ENCODE measurements at regions not wholly inside any gene's neighbourhood (a gene's known extent, or its start where the extent isn't known, plus 50 kb on each side); places are given as distances from the start of the nearest gene placed in this dataset.
"Not testable (repeated sequence)": the region's sequence is repeated elsewhere in the genome, so short reads cannot be mapped to it uniquely, and the experiment has no call there.

DNA sequence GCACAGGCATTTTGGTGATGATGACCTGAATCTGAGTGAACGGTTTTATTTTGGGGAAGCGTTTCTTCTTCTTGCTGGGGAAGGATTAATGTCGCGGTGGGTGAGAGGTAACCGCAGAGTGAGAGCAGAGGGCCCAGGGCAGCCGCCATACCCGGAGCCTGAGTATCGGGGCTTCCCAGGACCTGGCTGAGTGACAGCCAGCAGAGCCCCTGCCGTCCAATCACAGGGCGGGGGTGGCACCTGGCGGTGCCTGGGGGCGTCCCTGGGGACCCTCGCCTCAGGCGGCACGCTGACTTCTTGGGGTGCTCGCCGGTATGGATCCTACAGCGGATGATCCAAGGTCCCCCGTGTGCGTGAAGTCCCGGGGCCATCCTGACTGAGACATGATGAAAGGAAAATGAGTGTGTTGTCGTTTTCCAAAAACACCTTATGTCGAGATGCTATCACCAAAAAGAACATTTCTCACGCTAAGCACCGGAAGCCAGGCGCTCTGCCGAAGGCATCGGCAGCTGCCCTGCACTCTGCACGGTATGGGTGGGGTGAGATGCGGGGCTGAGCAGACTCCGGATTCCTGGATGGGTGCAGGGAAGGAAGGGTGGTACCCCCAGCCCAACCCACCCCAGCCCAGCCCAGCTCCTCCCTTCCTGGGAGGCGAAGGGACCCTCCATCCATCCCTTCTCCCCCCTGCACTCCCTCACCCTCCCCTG is 227.9 kb upstream of the SHH start:
- H3K27ac Mint-ChIP-seq (ENCODE audit: unreplicated experiment), result no peak overlapping the region
- peaks cover 13% of the 10 kb centered on the region for H3K27me3 Mint-ChIP-seq (ENCODE audit: unreplicated experiment)
- H3K36me3 Mint-ChIP-seq (ENCODE audit: insufficient read depth, unreplicated experiment), result no peaks in the 10 kb centered on the region
- BruUV-seq (replicated peaks), result no TSS peak
- H3K9me3 Mint-ChIP-seq (ENCODE audit: low read depth, unreplicated experiment), result no peaks in the 10 kb centered on the region
- no peaks in the 10 kb centered on the region for H3K4me1 Mint-ChIP-seq (ENCODE audit: low read depth, unreplicated experiment)
- TF ChIP-seq, protein P1, sequence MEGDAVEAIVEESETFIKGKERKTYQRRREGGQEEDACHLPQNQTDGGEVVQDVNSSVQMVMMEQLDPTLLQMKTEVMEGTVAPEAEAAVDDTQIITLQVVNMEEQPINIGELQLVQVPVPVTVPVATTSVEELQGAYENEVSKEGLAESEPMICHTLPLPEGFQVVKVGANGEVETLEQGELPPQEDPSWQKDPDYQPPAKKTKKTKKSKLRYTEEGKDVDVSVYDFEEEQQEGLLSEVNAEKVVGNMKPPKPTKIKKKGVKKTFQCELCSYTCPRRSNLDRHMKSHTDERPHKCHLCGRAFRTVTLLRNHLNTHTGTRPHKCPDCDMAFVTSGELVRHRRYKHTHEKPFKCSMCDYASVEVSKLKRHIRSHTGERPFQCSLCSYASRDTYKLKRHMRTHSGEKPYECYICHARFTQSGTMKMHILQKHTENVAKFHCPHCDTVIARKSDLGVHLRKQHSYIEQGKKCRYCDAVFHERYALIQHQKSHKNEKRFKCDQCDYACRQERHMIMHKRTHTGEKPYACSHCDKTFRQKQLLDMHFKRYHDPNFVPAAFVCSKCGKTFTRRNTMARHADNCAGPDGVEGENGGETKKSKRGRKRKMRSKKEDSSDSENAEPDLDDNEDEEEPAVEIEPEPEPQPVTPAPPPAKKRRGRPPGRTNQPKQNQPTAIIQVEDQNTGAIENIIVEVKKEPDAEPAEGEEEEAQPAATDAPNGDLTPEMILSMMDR (IDR thresholded peaks at IDR 0.05; ENCODE audit: unreplicated experiment), result no peak
- intact Hi-C loops (cut with micrococcal nuclease; ENCODE audit: unreplicated experiment), result no loop called here
- CTCF ChIA-PET, result no interaction called here
- no peak for DNase-seq
- H3K4me3 Mint-ChIP-seq (ENCODE audit: low read depth, unreplicated experiment), result no peak overlapping the region

DNA sequence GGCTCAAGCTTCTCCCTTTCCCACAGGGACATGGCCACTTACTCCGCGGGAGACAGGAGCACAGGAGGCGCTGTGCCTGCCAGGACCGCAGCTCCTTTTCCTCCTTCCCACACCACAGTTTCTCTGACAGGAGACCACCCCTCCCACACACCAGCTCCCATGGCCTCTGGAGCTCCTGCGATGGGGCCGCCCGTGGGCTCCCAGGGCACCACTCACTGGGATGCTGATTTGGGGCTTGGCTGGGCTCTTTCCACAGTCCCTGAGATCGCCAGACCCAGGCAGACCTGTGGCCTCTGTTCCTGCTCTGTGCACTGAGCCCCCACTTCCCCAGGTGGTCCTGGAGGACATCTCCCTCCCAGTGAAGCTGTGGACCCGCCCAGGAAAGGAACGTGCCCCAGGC is 226.9 kb upstream of the SHH start:
- no peak for DNase-seq
- CTCF ChIA-PET, result no interaction called here
- TF ChIP-seq, protein P1 (IDR thresholded peaks at IDR 0.05; ENCODE audit: unreplicated experiment), result no peak
- H3K4me1 Mint-ChIP-seq (ENCODE audit: low read depth, unreplicated experiment), result no peaks in the 10 kb centered on the region
- peaks cover 13% of the 10 kb centered on the region for H3K27me3 Mint-ChIP-seq (ENCODE audit: unreplicated experiment)
- no peaks in the 10 kb centered on the region for H3K9me3 Mint-ChIP-seq (ENCODE audit: low read depth, unreplicated experiment)
- intact Hi-C loops (cut with micrococcal nuclease; ENCODE audit: unreplicated experiment), result no loop called here
- no TSS peak for BruUV-seq (replicated peaks)
- no peaks in the 10 kb centered on the region for H3K36me3 Mint-ChIP-seq (ENCODE audit: insufficient read depth, unreplicated experiment)
- no peak overlapping the region for H3K27ac Mint-ChIP-seq (ENCODE audit: unreplicated experiment)
- H3K4me3 Mint-ChIP-seq (ENCODE audit: low read depth, unreplicated experiment), result no peak overlapping the region

DNA sequence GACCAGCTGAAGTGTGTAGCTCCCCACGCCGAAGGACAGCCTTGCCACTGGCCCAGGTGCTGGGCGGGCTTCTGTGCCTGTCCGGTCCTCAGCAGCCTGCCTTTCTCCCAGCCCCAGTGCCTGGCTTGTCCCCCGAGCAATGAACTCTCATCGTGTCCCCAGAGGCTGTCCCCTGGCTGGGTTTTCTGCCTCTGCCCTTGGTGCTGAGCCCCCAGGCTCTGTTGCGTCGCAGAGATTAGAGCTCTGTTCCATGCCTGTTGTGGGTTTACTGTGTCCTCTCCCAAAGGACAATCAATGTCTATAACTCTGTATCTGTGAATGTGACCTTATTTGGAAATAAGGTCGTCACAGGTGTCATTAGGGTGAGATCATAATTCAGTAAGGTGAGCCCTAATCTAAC is 226.1 kb upstream of the SHH start:
- no peaks in the 10 kb centered on the region for H3K36me3 Mint-ChIP-seq (ENCODE audit: insufficient read depth, unreplicated experiment)
- no peaks in the 10 kb centered on the region for H3K9me3 Mint-ChIP-seq (ENCODE audit: low read depth, unreplicated experiment)
- no TSS peak for BruUV-seq (replicated peaks)
- H3K4me3 Mint-ChIP-seq (ENCODE audit: low read depth, unreplicated experiment), result no peak overlapping the region
- CTCF ChIA-PET, result no interaction called here
- intact Hi-C loops (cut with micrococcal nuclease; ENCODE audit: unreplicated experiment), result no loop called here
- no peak for DNase-seq
- H3K27me3 Mint-ChIP-seq (ENCODE audit: unreplicated experiment), result peaks cover 6% of the 10 kb centered on the region
- no peaks in the 10 kb centered on the region for H3K4me1 Mint-ChIP-seq (ENCODE audit: low read depth, unreplicated experiment)
- TF ChIP-seq, protein P1 (IDR thresholded peaks at IDR 0.05; ENCODE audit: unreplicated experiment), result no peak
- no peak overlapping the region for H3K27ac Mint-ChIP-seq (ENCODE audit: unreplicated experiment)

DNA sequence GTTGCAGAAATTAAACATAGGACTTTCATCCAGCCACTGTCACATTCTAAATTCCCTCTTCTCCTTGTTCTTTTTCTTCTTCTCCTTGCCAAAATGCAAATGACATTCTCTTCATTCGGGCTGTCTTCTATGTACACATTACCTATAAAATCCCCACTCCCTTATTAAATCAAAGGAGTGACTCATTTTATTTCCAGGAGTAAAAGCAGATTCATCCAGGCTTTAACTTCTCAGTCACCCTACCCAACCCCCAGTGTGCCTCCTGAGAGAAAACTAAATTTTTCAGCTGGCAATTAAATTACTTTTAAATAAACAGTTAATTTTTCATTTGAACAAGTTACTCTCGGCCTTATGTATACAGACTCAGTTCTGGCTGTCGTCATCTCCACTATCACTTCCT is 223.9 kb upstream of the SHH start:
- H3K4me3 Mint-ChIP-seq (ENCODE audit: low read depth, unreplicated experiment), result no peak overlapping the region
- H3K27ac Mint-ChIP-seq (ENCODE audit: unreplicated experiment), result no peak overlapping the region

DNA sequence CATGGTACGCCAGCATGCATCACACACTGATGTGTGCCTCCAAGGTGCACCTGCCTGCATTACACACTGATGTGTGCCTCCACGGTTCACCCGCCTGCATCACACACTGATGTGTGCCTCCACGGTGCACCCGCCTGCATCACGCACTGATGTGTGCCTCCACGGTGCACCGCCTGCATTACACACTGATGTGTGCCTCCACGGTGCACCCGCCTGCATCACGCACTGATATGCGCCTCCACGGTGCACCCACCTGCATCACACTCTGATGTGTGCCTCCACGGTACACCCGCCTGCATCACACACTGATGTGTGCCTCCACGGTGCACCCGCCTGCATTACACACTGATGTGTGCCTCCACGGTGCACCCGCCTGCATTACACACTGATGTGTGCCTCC is 223.1 kb upstream of the SHH start:
- H3K4me3 Mint-ChIP-seq (ENCODE audit: low read depth, unreplicated experiment); intact Hi-C loops (cut with micrococcal nuclease; ENCODE audit: unreplicated experiment); DNase-seq; H3K36me3 Mint-ChIP-seq (ENCODE audit: insufficient read depth, unreplicated experiment); H3K9me3 Mint-ChIP-seq (ENCODE audit: low read depth, unreplicated experiment); CTCF ChIA-PET; H3K27me3 Mint-ChIP-seq (ENCODE audit: unreplicated experiment); BruUV-seq (replicated peaks); H3K4me1 Mint-ChIP-seq (ENCODE audit: low read depth, unreplicated experiment); H3K27ac Mint-ChIP-seq (ENCODE audit: unreplicated experiment): not testable (repeated sequence)

More for the DNA sequence above, 223.9 kb upstream of the SHH start:
- no peak for DNase-seq
- intact Hi-C loops (cut with micrococcal nuclease; ENCODE audit: unreplicated experiment), result no loop called here
- BruUV-seq (replicated peaks), result no TSS peak
- peaks cover 2% of the 10 kb centered on the region for H3K9me3 Mint-ChIP-seq (ENCODE audit: low read depth, unreplicated experiment)
- CTCF ChIA-PET, result no interaction called here
- TF ChIP-seq, protein P1 (IDR thresholded peaks at IDR 0.05; ENCODE audit: unreplicated experiment), result no peak
- no peaks in the 10 kb centered on the region for H3K36me3 Mint-ChIP-seq (ENCODE audit: insufficient read depth, unreplicated experiment)
- H3K27me3 Mint-ChIP-seq (ENCODE audit: unreplicated experiment), result no peaks in the 10 kb centered on the region
- no peaks in the 10 kb centered on the region for H3K4me1 Mint-ChIP-seq (ENCODE audit: low read depth, unreplicated experiment)
